NCI-H524 treated with DMSO at 0.1 percent for 48 hours (cell line): ENCODE measurements at regions not wholly inside any gene's neighbourhood (a gene's known extent, or its start where the extent isn't known, plus 50 kb on each side); places are given as distances from the start of the nearest gene placed in this dataset.

Experiments
- DNase-seq: peaks from one replicate; lab custom pipeline; 2025; lab: John Stamatoyannopoulos, UW

GRCh38 chr2:211067029-211067428, 510.6 kb downstream of the CPS1 start:
- no peak for DNase-seq

- DNase-seq = no peak
Observed at GRCh38 chr2:211068108-211068780, 511.8 kb downstream of the CPS1 start.

- no peak for DNase-seq
Observed at GRCh38 chr2:211070547-211070946, 514.1 kb downstream of the CPS1 start.

GRCh38 chr2:211077216-211077767, 520.9 kb downstream of the CPS1 start:
- no peak for DNase-seq

- no peak for DNase-seq
Observed at GRCh38 chr2:211084352-211084751, 528.0 kb downstream of the CPS1 start.

GRCh38 chr2:211085056-211085680, 528.8 kb downstream of the CPS1 start:
- no peak for DNase-seq

GRCh38 chr2:211086049-211086448, 529.6 kb downstream of the CPS1 start:
- DNase-seq = peak; percentile 66

GRCh38 chr2:211089127-211089526, 532.7 kb downstream of the CPS1 start:
- DNase-seq = no peak

GRCh38 chr2:211093743-211094303, 537.4 kb downstream of the CPS1 start:
- no peak for DNase-seq

- DNase-seq = no peak
Observed at GRCh38 chr2:211103989-211104388, 547.6 kb downstream of the CPS1 start.

GRCh38 chr2:211113334-211114175, 557.2 kb downstream of the CPS1 start:
- DNase-seq = no peak

GRCh38 chr2:211114826-211115455, 558.5 kb downstream of the CPS1 start:
- DNase-seq = no peak

GRCh38 chr2:211117026-211117425, 560.6 kb downstream of the CPS1 start:
- no peak for DNase-seq

- DNase-seq = no peak
Observed at GRCh38 chr2:211126256-211126655, 569.9 kb downstream of the CPS1 start.

- DNase-seq = no peak
Observed at GRCh38 chr2:211127501-211127900, 571.1 kb downstream of the CPS1 start.

- no peak for DNase-seq
Observed at GRCh38 chr2:211128287-211128686, 571.9 kb downstream of the CPS1 start.

GRCh38 chr2:211129798-211130197, 573.4 kb downstream of the CPS1 start:
- DNase-seq = no peak

GRCh38 chr2:211132046-211132445, 575.6 kb downstream of the CPS1 start:
- DNase-seq = no peak

GRCh38 chr2:211132573-211132972, 576.2 kb downstream of the CPS1 start:
- no peak for DNase-seq

- DNase-seq = no peak
Observed at GRCh38 chr2:211133766-211134165, 577.4 kb downstream of the CPS1 start.

GRCh38 chr2:211138551-211138950, 582.2 kb downstream of the CPS1 start:
- DNase-seq = no peak

GRCh38 chr2:211141646-211142045, 585.2 kb downstream of the CPS1 start:
- DNase-seq = no peak
